Muscle of leg (tissue), 3 donors: ENCODE measurements at regions not wholly inside any gene's neighbourhood (a gene's known extent, or its start where the extent isn't known, plus 50 kb on each side); places are given as distances from the start of the nearest gene placed in this dataset.
A peak's percentile ranks its signal among the peaks of the same experiment; 100 is the strongest.

Experiments
- DNase-seq: peaks from one replicate; pipeline ENCODE4 v3.0.0; 2013
- H3K27ac ChIP-seq: one replicate; pipeline ENCODE4 v1.5.1; 2013; ENCODE audit warnings: mild to moderate bottlenecking, low read length, control low read depth
- H3K27me3 ChIP-seq: one replicate; pipeline ENCODE4 v1.6.1; 2013; ENCODE audit warnings: low read length; ENCODE audit not compliant: control insufficient read depth, insufficient read depth
- H3K36me3 ChIP-seq: one replicate; pipeline ENCODE4 v1.6.1; 2013; ENCODE audit warnings: low read length; ENCODE audit not compliant: control insufficient read depth, insufficient read depth
- H3K4me1 ChIP-seq: one replicate; pipeline ENCODE4 v1.6.1; 2013; ENCODE audit warnings: low read length; ENCODE audit not compliant: control insufficient read depth, insufficient read depth
- H3K4me3 ChIP-seq: one replicate; pipeline ENCODE4 v1.5.1; 2013; ENCODE audit warnings: low read length, control low read depth
- H3K9me3 ChIP-seq: replicated peaks from 2 replicates; pipeline ENCODE4 v1.6.1; 2013; ENCODE audit warnings: low read depth, low read length; ENCODE audit not compliant: control insufficient read depth
- WGBS: methylation state at CpG from one replicate; pipeline ENCODE4 v1.1.5; 2013; ENCODE audit warnings: missing lambda C conversion rate; ENCODE audit not compliant: insufficient coverage; 5-methylcytosine and 5-hydroxymethylcytosine counted together

DNA sequence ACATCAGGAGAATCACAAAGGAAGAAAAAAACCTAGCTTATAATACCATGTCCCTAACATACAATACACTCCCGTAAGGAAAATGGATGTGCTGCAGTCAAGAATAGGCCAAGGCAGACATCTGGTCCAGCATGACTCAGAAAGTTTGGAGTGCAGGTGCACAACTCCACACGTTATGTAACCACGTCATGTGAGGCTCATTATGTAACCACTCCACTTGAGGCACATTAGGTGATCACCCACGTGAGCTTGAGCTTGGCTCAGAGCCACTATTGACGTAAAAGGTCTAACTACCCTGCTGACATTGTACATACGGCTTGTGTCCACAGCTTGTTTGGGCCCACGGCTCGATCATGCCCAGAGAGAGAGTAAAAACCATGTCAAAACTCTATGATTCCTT is 99.8 kb upstream of the C1orf21 start:
- Histone ChIP-seq H3K4me3 (no peak overlapping the region), H3K27ac (no peak overlapping the region), H3K36me3 (no peaks in the 10 kb centered on the region), H3K9me3 (peaks cover 4% of the 10 kb centered on the region), H3K4me1 (peaks cover 3% of the 10 kb centered on the region), H3K27me3 (no peaks in the 10 kb centered on the region)
- DNase-seq = no peak
- WGBS = 78% methylated on average over 7 of the region's 8 CpGs

DNA sequence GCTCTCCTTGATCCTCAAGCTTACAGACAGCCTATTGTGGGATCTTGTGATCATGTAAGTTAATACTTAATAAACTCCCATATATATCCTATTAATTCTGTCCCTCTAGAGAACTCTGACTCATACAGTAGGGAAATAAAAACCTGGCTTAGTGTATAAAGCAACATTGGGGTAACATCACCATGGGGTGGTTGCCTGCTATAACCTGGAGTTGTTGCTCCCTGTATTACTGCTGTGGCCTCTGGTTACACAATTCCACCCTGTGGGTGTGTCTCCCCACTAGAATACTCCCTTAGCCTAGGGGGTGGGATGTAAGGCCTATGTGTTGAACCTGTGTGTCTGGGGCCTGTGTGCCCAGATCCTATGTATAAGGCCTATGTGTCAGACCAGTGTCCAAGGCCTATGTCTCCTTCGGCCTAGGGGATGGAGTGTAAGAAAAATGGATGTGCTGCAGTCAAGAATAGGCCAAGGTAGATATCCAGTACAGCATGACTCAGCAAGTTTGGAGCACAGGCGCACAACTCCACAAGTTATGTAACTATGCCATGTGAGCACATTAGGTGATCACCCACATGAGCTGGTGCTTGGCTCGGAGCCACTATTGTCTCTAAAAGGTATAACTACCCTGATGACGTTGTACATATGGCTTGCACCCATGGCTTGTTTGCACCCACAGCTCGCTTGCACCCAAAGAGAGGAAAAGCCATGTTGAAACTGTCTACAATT is 96.8 kb upstream of the C1orf21 start:
- no peak for DNase-seq
- Histone ChIP-seq H3K4me3 (no peak overlapping the region), H3K4me1 (no peaks in the 10 kb centered on the region), H3K9me3 (peaks cover 4% of the 10 kb centered on the region), H3K36me3 (no peaks in the 10 kb centered on the region), H3K27me3 (no peaks in the 10 kb centered on the region), H3K27ac (no peak overlapping the region)
- 92% methylated on average over 5 of the region's 5 CpGs for WGBS

DNA sequence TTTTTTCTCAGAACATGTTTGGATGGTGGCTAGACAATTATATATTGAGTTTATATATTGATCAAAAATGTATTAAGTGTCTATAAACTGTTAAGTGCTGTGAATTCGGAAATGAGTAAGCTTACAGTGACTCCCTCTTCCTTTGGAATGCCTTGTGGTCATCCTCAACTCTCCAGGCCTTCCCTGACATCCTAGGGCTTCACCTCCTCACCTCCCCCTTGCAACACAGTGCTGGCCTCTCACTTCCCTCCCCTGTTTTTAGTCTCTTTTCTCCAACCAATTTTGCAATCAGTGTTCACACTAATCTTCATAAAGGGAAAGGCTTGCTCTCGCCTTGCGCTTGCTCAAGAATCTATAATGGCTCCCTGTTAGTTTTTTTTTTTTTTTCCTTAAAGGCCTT is 95.1 kb upstream of the C1orf21 start:
- H3K27me3 ChIP-seq = no peaks in the 10 kb centered on the region
- no peak overlapping the region for H3K4me3 ChIP-seq
- 80% methylated on average over 1 of the region's 3 CpGs for WGBS
- H3K27ac ChIP-seq = no peak overlapping the region
- H3K4me1 ChIP-seq = peaks cover 4% of the 10 kb centered on the region
- H3K36me3 ChIP-seq = no peaks in the 10 kb centered on the region
- no peak for DNase-seq
- H3K9me3 ChIP-seq = peaks cover 4% of the 10 kb centered on the region

DNA sequence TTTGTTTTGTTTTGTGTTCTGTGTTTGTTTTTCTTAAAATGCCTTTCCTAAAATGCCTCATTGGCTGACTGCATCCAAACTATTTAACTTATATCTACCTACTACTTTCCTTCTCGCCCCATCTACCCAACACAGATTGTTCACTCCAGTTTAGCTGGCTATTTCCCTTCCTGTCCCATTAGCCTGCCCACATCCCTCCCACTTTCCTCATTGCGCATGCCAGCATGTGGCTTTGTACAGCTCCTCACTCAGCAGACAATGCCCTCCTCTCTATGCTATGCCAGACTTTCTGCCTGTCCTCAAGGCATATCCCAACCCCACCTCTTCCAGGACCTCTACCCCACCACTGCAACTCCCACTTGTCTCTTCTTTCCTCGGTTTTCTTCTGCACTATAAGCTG is 94.7 kb upstream of the C1orf21 start:
- H3K27ac ChIP-seq = no peak overlapping the region
- H3K36me3 ChIP-seq = no peaks in the 10 kb centered on the region
- peaks cover 4% of the 10 kb centered on the region for H3K9me3 ChIP-seq
- 90% methylated on average over 3 of the region's 3 CpGs for WGBS
- H3K27me3 ChIP-seq = no peaks in the 10 kb centered on the region
- peaks cover 7% of the 10 kb centered on the region for H3K4me1 ChIP-seq
- no peak for DNase-seq
- H3K4me3 ChIP-seq = no peak overlapping the region

DNA sequence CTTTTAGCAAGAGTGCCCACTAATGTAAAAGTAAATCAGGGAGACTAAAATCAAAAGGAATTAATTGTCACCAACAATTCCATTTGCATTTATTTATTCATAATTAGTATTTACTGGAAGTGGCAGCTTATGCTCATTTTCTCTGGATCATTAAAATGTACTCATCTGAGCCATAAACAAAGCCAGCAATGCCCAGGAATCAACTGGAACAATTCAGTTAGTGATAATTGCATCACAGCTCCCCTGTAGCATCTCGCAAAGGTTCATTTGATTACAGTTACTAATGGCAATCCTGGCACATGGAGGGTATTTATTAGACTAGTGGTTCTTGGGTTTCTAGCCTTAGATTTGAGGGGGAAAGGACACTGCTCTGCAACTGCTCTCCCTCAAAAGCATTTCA is 92.7 kb upstream of the C1orf21 start:
- WGBS = no CpG with 5 or more reads among the region's 1 CpG
- Histone ChIP-seq H3K27me3 (no peaks in the 10 kb centered on the region), H3K4me3 (no peak overlapping the region), H3K27ac (no peak overlapping the region), H3K4me1 (peaks cover 21% of the 10 kb centered on the region), H3K9me3 (peaks cover 4% of the 10 kb centered on the region), H3K36me3 (no peaks in the 10 kb centered on the region)
- DNase-seq = no peak

DNA sequence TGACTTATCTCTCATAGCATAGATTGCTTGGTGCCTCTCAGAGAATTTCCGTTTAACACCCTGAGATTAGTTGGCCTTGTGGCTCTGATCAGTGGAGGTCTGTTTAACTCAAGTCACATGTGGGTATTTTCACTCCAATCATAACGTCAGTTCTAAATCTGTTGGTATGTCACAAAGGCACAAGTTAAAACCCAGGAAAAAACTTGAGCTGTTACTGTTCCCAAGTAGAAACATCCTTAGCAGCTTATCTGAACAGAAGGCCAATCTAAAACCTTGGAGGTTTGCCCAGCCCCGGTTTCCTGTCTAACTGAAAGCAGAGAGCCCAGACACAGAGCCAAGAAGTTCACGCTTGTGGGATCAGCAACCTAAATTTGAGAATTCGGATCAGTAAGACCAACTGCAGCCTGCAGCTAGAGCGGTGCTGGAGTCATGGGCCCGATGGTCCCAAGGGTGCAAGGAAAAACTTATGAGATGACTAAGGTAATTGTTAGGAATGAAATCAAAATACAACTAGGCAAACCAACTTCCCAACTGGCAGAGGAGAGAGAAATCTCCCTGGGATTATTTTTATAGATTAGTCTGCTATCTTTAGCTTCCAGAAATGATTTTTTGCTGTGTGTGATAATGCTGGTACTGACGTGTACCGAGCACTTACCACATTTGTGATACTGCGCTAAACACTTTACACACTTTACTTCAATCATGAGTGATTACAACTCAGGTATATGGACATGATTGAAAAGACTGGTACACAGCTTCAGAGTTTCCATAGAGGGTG is 90.2 kb upstream of the C1orf21 start:
- Histone ChIP-seq H3K27ac (peak overlapping the region; percentile 86), H3K4me3 (no peak overlapping the region), H3K27me3 (no peaks in the 10 kb centered on the region), H3K9me3 (no peaks in the 10 kb centered on the region), H3K4me1 (peaks cover 24% of the 10 kb centered on the region), H3K36me3 (no peaks in the 10 kb centered on the region)
- WGBS = 4% methylated on average over 3 of the region's 10 CpGs
- DNase-seq = peak; percentile 97

DNA sequence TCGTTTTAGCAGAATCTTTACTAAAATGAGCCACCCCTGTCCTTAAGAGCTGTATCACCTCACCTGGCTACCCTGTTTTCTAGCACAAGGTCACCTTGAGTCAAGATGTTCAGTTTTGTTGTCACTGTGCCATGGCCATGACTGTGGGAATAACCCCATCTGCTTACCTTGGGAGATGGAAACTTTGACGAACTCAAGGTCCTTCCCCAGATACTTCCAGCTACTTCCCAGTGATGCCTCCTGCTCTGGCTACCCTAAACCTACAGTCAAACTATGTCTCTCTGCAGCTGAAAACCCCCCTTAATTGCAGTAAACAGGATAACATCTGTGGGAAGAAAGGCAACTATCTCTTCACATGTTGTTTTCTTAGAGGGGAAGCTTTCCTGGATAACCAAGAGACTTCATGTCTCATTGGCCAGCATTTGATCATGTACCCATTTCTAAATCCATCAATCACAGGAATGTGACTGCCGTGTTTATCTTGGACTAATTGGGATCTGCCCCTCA is 89.5 kb upstream of the C1orf21 start:
- DNase-seq = peak; percentile 18
- H3K27me3 ChIP-seq = no peaks in the 10 kb centered on the region
- H3K9me3 ChIP-seq = no peaks in the 10 kb centered on the region
- no peaks in the 10 kb centered on the region for H3K36me3 ChIP-seq
- H3K4me3 ChIP-seq = no peak overlapping the region
- 33% methylated on average over 2 of the region's 3 CpGs for WGBS
- peak overlapping the region; percentile 86 for H3K27ac ChIP-seq
- peaks cover 24% of the 10 kb centered on the region for H3K4me1 ChIP-seq

DNA sequence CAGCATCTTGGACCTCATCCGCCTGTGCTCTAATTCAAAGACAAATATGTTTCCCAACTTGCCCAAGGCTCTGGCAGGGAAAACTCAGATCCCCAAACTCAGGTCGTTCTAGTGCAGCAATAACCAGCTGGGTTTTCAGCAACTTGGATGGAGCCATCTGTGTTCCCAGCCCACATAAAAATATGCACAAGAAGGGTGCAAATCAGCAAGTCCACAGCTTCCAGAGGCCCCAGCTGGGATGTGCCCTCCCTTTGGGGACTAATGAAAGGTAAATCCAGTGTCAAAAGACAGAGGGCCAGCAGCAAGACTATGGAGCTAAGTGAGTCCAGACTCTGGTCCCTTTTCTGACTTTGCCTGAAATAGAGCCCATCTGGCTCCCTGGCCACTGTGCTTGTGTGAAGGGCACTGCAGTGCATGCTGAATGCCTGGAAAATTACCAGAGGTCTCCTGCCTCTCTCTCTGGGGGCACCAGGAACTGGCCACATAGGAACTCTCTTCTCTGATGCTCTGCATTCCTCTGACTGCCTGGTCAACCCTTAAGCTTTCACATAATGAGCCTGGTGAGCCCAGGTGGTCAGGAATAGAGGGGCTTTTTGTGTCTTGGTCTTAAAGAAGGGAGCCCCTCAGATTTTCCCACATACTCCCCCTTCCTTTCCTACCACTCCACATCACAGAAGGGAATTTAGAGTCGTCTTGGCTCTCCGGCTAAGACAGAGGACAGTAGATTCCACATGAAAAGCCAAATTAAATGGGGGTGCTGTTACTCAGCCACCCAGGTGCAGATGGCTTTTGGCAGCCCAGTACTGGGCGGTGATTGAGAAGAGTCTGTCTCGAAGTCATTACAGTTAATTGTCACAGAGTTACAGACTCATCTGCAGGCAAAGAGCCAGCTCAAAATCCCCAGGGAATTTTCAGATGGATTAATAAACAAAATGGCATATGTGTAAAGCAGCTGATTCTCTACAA is 88.1 kb upstream of the C1orf21 start:
- Histone ChIP-seq H3K4me3 (no peak overlapping the region), H3K27me3 (no peaks in the 10 kb centered on the region), H3K36me3 (no peaks in the 10 kb centered on the region), H3K4me1 (peaks cover 24% of the 10 kb centered on the region), H3K27ac (peak overlapping the region; percentile 8), H3K9me3 (no peaks in the 10 kb centered on the region)
- DNase-seq = peak; percentile 75
- 14% methylated on average over 1 of the region's 6 CpGs for WGBS

DNA sequence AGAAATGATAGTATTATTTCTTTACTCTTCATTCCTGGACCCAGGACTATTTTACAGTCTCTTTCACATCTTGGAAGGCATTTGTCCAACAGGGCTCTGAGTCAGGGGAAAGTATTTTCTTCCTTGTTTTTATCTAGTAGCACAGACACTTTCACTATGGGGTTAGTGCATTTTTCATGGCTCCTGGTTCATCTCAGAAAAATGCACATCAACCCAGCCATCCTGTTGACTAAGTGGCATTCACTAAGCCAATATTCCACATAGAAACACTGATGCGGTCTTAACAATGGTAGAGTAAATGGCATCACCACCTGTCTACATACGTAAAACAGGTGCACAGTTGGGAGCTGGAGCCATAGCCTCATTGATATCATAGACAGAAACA is 87.4 kb upstream of the C1orf21 start:
- Histone ChIP-seq H3K27ac (no peak overlapping the region), H3K9me3 (no peaks in the 10 kb centered on the region), H3K4me3 (no peak overlapping the region), H3K36me3 (no peaks in the 10 kb centered on the region), H3K27me3 (no peaks in the 10 kb centered on the region), H3K4me1 (peaks cover 24% of the 10 kb centered on the region)
- no peak for DNase-seq
- WGBS = no CpG with 5 or more reads among the region's 2 CpGs

DNA sequence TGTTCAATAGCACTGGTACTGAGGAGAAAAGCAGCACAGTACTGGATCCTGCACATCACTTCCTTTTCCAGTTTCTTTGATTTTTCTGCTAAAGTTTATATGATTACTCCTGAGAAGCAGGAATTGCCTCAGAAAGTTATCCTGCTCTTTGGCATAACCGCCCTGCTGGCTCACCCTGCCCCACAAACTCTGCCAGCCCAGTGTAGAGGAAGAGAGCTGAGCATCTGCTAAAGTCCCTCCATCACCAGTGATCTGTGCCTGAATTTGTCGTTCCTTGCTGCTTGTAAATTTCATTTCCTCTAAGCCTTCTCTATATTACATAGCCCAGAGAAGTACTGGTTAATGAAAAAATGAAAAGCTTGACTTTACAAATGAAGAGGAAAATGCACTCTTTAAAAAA is 87.0 kb upstream of the C1orf21 start:
- H3K27ac ChIP-seq = no peak overlapping the region
- no peak for DNase-seq
- no peaks in the 10 kb centered on the region for H3K27me3 ChIP-seq
- WGBS = no CpG with 5 or more reads among the region's 2 CpGs
- H3K36me3 ChIP-seq = no peaks in the 10 kb centered on the region
- H3K4me1 ChIP-seq = peaks cover 24% of the 10 kb centered on the region
- no peaks in the 10 kb centered on the region for H3K9me3 ChIP-seq
- H3K4me3 ChIP-seq = no peak overlapping the region
